Astrocyte (in vitro differentiated cells and primary cell): ENCODE measurements at regions not wholly inside any gene's neighbourhood (a gene's known extent, or its start where the extent isn't known, plus 50 kb on each side); places are given as distances from the start of the nearest gene placed in this dataset.

Experiments used
- DNase-seq: peaks from one replicate; pipeline ENCODE4 v3.0.0-alpha.2; 2010; ENCODE audit warnings: low read depth
- FAIRE-seq: peaks from 2 replicates; lab custom pipeline; 2011; peaks lifted over from hg19 to GRCh38; lab: Jason Lieb, UNC
- H2AFZ ChIP-seq: 2 replicates; pipeline ENCODE4 v1.6.0; 2012; ENCODE audit warnings: low read depth, low read length, inconsistent platforms
- H3K27ac ChIP-seq: 2 replicates; pipeline ENCODE4 v1.5.1; 2011; ENCODE audit warnings: low read depth, low read length, inconsistent platforms
- H3K27me3 ChIP-seq: 2 replicates; pipeline ENCODE4 v1.6.0; 2011; ENCODE audit warnings: low read length, inconsistent platforms; ENCODE audit not compliant: insufficient read depth
- H3K36me3 ChIP-seq: 2 replicates; pipeline ENCODE4 v1.5.1; 2011; ENCODE audit warnings: low read length, inconsistent platforms; ENCODE audit not compliant: insufficient read depth
- H3K4me1 ChIP-seq: 2 replicates; pipeline ENCODE4 v1.5.1; 2011; ENCODE audit warnings: low read length, inconsistent platforms; ENCODE audit not compliant: insufficient read depth
- H3K4me2 ChIP-seq: 2 replicates; pipeline ENCODE4 v1.6.0; 2012; ENCODE audit warnings: low read length, inconsistent platforms
- H3K4me3 ChIP-seq: 2 replicates; pipeline ENCODE4 v1.5.1; 2011; ENCODE audit warnings: low read depth, mild to moderate bottlenecking, low read length, inconsistent platforms; ENCODE audit not compliant: insufficient read depth
- H3K79me2 ChIP-seq: 2 replicates; pipeline ENCODE4 v1.6.0; 2012; ENCODE audit warnings: mild to moderate bottlenecking, low read length, inconsistent platforms; ENCODE audit not compliant: insufficient read depth
- H3K9ac ChIP-seq: 2 replicates; pipeline ENCODE4 v1.6.0; 2012; ENCODE audit warnings: mild to moderate bottlenecking, low read length, inconsistent platforms
- H3K9me3 ChIP-seq: 2 replicates; pipeline ENCODE4 v1.5.1; 2012; ENCODE audit warnings: low read depth, mild to moderate bottlenecking, low read length, inconsistent platforms; ENCODE audit not compliant: insufficient read depth
- H4K20me1 ChIP-seq: 2 replicates; pipeline ENCODE4 v1.6.0; 2012; ENCODE audit warnings: low read length, inconsistent platforms; ENCODE audit not compliant: insufficient read depth
- H3K27ac Mint-ChIP-seq: one replicate; pipeline ENCODE4 v1.8.0; 2021; ENCODE audit warnings: mild to moderate bottlenecking, mixed read lengths; ENCODE audit not compliant: unreplicated experiment
- H3K27me3 Mint-ChIP-seq: one replicate; pipeline ENCODE4 v1.8.0; 2021; ENCODE audit warnings: low read depth, mixed read lengths; ENCODE audit not compliant: unreplicated experiment
- H3K36me3 Mint-ChIP-seq: one replicate; pipeline ENCODE4 v1.8.0; 2021; ENCODE audit warnings: low read depth, mixed read lengths; ENCODE audit not compliant: unreplicated experiment
- H3K4me1 Mint-ChIP-seq: one replicate; pipeline ENCODE4 v1.8.0; 2021; ENCODE audit warnings: low read depth, mixed read lengths; ENCODE audit not compliant: unreplicated experiment
- H3K4me3 Mint-ChIP-seq: one replicate; pipeline ENCODE4 v1.8.0; 2021; ENCODE audit warnings: mild to moderate bottlenecking, moderate library complexity, mixed read lengths; ENCODE audit not compliant: unreplicated experiment
- H3K9me3 Mint-ChIP-seq: one replicate; pipeline ENCODE4 v1.8.0; 2021; ENCODE audit warnings: mild to moderate bottlenecking, mixed read lengths; ENCODE audit not compliant: unreplicated experiment
- CTCF ChIP-seq: IDR thresholded peaks from 2 replicates; pipeline ENCODE4 v1.5.1; 2011; ENCODE audit warnings: low read depth, mild to moderate bottlenecking, inconsistent platforms, low read length, moderate library complexity; ENCODE audit not compliant: insufficient read depth
- EZH2 ChIP-seq: IDR thresholded peaks from 2 replicates; pipeline ENCODE4 v1.6.1; 2012; ENCODE audit warnings: mild to moderate bottlenecking, low read length, inconsistent platforms; ENCODE audit not compliant: insufficient read depth

DNA sequence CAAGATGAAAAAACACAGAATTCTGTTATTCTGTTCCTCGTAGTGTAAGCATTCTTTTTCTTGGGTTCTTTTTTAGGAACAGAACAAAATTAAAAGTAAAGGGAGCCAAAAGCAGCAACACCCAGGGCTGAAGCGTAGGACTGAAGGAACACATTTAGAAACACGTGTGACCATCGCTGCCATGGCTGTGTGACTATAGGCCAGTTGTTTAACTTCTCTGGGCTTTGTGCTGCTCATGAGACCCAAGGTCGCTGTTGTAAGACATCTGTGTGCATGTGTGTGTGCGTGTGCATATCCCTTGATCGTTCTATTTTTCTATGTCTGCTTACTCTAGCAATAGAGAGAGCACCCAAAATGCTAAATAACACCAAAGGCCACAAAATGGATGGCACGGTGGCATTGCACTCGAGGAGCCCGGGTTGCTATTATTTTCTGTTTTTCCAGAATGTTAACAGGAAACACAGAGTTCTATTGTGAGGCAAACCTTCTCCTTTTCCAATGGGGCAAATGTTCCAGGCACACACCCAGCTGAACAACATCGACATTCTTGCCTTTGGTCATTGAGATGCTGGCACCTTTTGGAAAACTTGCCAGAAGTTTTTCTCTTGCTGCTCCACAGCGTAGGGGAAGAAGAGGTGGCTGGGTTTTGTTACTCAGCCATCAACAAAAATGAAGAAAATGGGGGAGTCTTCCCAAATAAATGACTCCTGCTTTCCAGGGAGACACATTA, 267.8 kb upstream of the ECI2 start:
- peaks cover 16% of the 10 kb centered on the region for H3K4me1 Mint-ChIP-seq
- Histone ChIP-seq H3K79me2 (no peaks in the 10 kb centered on the region), H2AFZ (peak overlapping the region; percentile 43), H3K9me3 (no peaks in the 10 kb centered on the region), H3K27me3 (no peaks in the 10 kb centered on the region), H3K27ac (no peak overlapping the region), H4K20me1 (no peaks in the 10 kb centered on the region), H3K4me2 (peak overlapping the region; percentile 42), H3K36me3 (no peaks in the 10 kb centered on the region), H3K4me3 (no peak overlapping the region), H3K4me1 (peaks cover 12% of the 10 kb centered on the region), H3K9ac (no peak overlapping the region)
- no peak overlapping the region for H3K4me3 Mint-ChIP-seq
- H3K27ac Mint-ChIP-seq: no peak overlapping the region
- TF ChIP-seq EZH2: no peak
- TF ChIP-seq CTCF: no peak
- no peaks in the 10 kb centered on the region for H3K36me3 Mint-ChIP-seq
- H3K27me3 Mint-ChIP-seq: peaks cover 9% of the 10 kb centered on the region
- DNase-seq (no peak), FAIRE-seq (no peak)
- peaks cover 3% of the 10 kb centered on the region for H3K9me3 Mint-ChIP-seq

DNA sequence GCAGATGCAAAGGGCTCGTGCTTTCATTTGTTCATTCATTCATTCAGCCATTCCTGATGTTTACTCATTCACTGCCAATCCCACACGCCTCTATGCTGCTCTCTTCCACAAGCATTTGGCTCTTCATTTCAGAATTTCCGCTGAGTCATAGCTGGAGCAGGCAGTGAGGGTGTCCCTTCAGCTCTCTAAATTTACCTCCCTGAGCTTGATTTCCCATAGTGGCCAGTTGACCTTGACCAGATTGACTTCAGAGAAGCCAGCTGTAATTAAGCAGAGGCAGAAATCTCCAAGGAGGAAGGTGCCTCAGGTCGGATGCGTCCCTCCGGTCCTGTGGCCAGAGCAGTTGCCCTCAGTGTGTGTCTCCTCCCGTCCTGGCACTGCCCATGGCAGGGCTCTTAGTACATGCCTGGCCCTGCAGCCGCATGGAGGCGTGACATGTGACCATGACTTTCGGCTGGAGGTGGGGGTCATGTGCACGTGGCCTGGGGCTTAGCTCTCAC, 267.2 kb upstream of the ECI2 start:
- no peaks in the 10 kb centered on the region for H4K20me1 ChIP-seq
- no peaks in the 10 kb centered on the region for H3K27me3 ChIP-seq
- H3K9me3 ChIP-seq: no peaks in the 10 kb centered on the region
- no peaks in the 10 kb centered on the region for H3K36me3 ChIP-seq
- no peak overlapping the region for H3K27ac ChIP-seq
- DNase-seq (peak; percentile 86), FAIRE-seq (peak; percentile 77)
- Mint-ChIP-seq H3K9me3 (no peaks in the 10 kb centered on the region), H3K27ac (peak overlapping the region; percentile 1), H3K36me3 (no peaks in the 10 kb centered on the region), H3K27me3 (peaks cover 9% of the 10 kb centered on the region), H3K4me3 (no peak overlapping the region), H3K4me1 (peaks cover 16% of the 10 kb centered on the region)
- H3K4me1 ChIP-seq: peaks cover 12% of the 10 kb centered on the region
- no peak overlapping the region for H3K4me3 ChIP-seq
- H3K4me2 ChIP-seq: peak overlapping the region; percentile 42
- peak overlapping the region; percentile 43 for H2AFZ ChIP-seq
- TF ChIP-seq CTCF (no peak), EZH2 (no peak)
- H3K9ac ChIP-seq: no peak overlapping the region
- no peaks in the 10 kb centered on the region for H3K79me2 ChIP-seq
